ENCODE measurements at regions not wholly inside any gene's neighbourhood (a gene's known extent, or its start where the extent isn't known, plus 50 kb on each side); places are given as distances from the start of the nearest gene placed in this dataset.

DNA sequence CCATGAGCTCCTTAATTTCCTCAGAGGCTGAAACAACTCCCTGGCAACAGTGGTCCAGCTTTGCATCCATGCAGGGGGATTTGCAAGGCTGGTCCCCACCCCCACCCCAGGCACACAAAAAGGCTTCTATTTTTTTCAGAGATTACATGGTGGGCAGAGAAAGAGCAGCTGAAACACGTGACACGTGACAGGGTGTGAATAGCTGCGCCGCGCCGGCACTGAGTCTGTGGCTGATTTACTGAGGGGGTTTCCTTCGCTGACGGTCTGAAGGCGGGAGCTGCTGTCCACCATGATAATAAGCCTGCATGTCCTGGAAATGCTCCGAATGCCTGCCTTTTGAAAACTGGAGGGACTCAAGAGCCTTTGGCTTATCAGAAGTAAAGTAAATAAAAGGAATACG is 50.7 kb upstream of the APCDD1 start:
- H3K4me1 ChIP-seq (ENCODE audit: control insufficient read depth, insufficient read depth, low read length), result no peaks in the 10 kb centered on the region
- POLR2A ChIA-PET, result no interaction called here
- intact Hi-C loops (cut with micrococcal nuclease; ENCODE audit: unreplicated experiment), result no loop called here
- TF ChIP-seq, protein P1, sequence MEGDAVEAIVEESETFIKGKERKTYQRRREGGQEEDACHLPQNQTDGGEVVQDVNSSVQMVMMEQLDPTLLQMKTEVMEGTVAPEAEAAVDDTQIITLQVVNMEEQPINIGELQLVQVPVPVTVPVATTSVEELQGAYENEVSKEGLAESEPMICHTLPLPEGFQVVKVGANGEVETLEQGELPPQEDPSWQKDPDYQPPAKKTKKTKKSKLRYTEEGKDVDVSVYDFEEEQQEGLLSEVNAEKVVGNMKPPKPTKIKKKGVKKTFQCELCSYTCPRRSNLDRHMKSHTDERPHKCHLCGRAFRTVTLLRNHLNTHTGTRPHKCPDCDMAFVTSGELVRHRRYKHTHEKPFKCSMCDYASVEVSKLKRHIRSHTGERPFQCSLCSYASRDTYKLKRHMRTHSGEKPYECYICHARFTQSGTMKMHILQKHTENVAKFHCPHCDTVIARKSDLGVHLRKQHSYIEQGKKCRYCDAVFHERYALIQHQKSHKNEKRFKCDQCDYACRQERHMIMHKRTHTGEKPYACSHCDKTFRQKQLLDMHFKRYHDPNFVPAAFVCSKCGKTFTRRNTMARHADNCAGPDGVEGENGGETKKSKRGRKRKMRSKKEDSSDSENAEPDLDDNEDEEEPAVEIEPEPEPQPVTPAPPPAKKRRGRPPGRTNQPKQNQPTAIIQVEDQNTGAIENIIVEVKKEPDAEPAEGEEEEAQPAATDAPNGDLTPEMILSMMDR (IDR thresholded peaks at IDR 0.05), result no peak
- H3K9me3 ChIP-seq (ENCODE audit: control insufficient read depth, insufficient read depth, low read depth, low read length), result no peaks in the 10 kb centered on the region
- DNase-seq (ENCODE audit: low read depth, low spot score) (no peak), ATAC-seq (no peak)
- no peak overlapping the region for H3K27ac ChIP-seq (ENCODE audit: low read length)
- BruUV-seq (replicated peaks), result no TSS peak
- H3K36me3 ChIP-seq (ENCODE audit: control insufficient read depth, insufficient read depth, low read length), result no peaks in the 10 kb centered on the region
- peaks cover 9% of the 10 kb centered on the region for H3K27me3 ChIP-seq (ENCODE audit: control insufficient read depth, insufficient read depth, low read length)
- H3K4me3 ChIP-seq (ENCODE audit: low read depth in 2 of 2, low read length in 2 of 2), result no peak overlapping the region
- CTCF ChIA-PET, result interaction anchor here (0.6 kb wide), 1 partner anchor 26 kb away, joined by 9 read pairs; no protein-coding TSS in a partner anchor
- in situ Hi-C loops (cut with HindIII; ENCODE audit: low pct_unique_long_range_greater_than_20kb, low sequenced_read_pairs), result no loop called here

DNA sequence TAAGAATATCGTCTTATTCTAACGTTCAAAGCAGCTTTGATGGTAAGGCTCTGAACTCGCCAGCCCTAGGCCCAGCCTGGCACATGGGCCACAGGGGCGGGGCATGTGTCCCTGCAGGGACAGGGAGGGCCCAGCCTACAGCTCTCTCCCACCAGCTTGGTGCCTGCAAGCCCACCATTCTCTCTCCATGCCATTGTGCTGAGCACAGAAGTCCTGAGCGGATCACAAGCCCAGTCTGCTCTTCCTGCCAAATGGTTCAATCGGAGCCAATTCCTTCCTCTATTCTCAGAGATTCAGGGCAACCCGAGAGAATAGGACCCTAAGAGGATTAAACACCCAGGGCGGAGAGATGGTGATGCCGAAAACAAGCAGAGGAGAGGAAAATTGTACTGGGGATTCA is 50.3 kb upstream of the APCDD1 start:
- ChIA-PET POLR2A (no interaction called here), CTCF (no interaction called here)
- DNase-seq (ENCODE audit: low read depth, low spot score) (no peak), ATAC-seq (no peak)
- TF ChIP-seq POLR2AphosphoS5 (IDR thresholded peaks at IDR 0.05; ENCODE audit: low read depth, low read length), result no peak
- no peak for TF ChIP-seq TCF7L2 (IDR thresholded peaks at IDR 0.05; ENCODE audit: low read depth, low read length)
- TF ChIP-seq SIN3A (IDR thresholded peaks at IDR 0.05; ENCODE audit: borderline replicate concordance, insufficient read depth, low read depth, low read length), result no peak
- TF ChIP-seq, protein P1 (IDR thresholded peaks at IDR 0.05), result no peak
- no peak for TF ChIP-seq REST (IDR thresholded peaks at IDR 0.05; ENCODE audit: insufficient read depth in 1 of 2, low read depth in 2 of 2, low read length in 1 of 2)
- no peak overlapping the region for H3K4me3 ChIP-seq (ENCODE audit: low read depth in 2 of 2, low read length in 2 of 2)
- H3K27me3 ChIP-seq (ENCODE audit: control insufficient read depth, insufficient read depth, low read length), result peaks cover 9% of the 10 kb centered on the region
- H3K9me3 ChIP-seq (ENCODE audit: control insufficient read depth, insufficient read depth, low read depth, low read length), result no peaks in the 10 kb centered on the region
- no peak overlapping the region for H3K27ac ChIP-seq (ENCODE audit: low read length)
- no peaks in the 10 kb centered on the region for H3K36me3 ChIP-seq (ENCODE audit: control insufficient read depth, insufficient read depth, low read length)
- in situ Hi-C loops (cut with HindIII; ENCODE audit: low pct_unique_long_range_greater_than_20kb, low sequenced_read_pairs) (no loop called here), intact Hi-C loops (cut with micrococcal nuclease; ENCODE audit: unreplicated experiment) (no loop called here)
- no peaks in the 10 kb centered on the region for H3K4me1 ChIP-seq (ENCODE audit: control insufficient read depth, insufficient read depth, low read length)
- no TSS peak for BruUV-seq (replicated peaks)

Data from Panc1 (cell line).